Activated B cell treated with CpG ODN at 0.5 μM for 24 hours (primary cell): ENCODE measurements at regions not wholly inside any gene's neighbourhood (a gene's known extent, or its start where the extent isn't known, plus 50 kb on each side); places are given as distances from the start of the nearest gene placed in this dataset.

Experiments
- ATAC-seq: fragments of 200-7000 bp; cut with Tn5 transposase; one replicate; pipeline ENCODE4 v1.10.0; 2021; ENCODE audit warnings: low read depth, mild to moderate bottlenecking, moderate library complexity
- CTCF ChIA-PET: fragments of 350-600 bp; sonication (Branson Sonifier 250); formaldehyde crosslinking; loops from one replicate; lab custom pipeline; 2021; ENCODE audit warnings: antibody characterized with exemption; lab: Charles Lee
- POLR2A ChIA-PET: fragments of 350-600 bp; sonication (Branson Sonifier 250); formaldehyde crosslinking; loops from one replicate; lab custom pipeline; 2021; ENCODE audit warnings: antibody characterized with exemption; lab: Charles Lee
- DNase-seq: peaks from one replicate; pipeline ENCODE4 v3.0.0; 2022
- H3K27ac Mint-ChIP-seq: one replicate; pipeline ENCODE4 v1.8.0; 2020; ENCODE audit warnings: mixed read lengths
- H3K27me3 Mint-ChIP-seq: one replicate; pipeline ENCODE4 v1.8.0; 2021; ENCODE audit warnings: mixed read lengths
- H3K36me3 Mint-ChIP-seq: one replicate; pipeline ENCODE4 v1.8.0; 2021; ENCODE audit warnings: low read depth, mixed read lengths
- H3K4me1 Mint-ChIP-seq: one replicate; pipeline ENCODE4 v1.8.0; 2021; ENCODE audit warnings: mixed read lengths
- H3K4me3 Mint-ChIP-seq: one replicate; pipeline ENCODE4 v1.8.0; 2020; ENCODE audit warnings: mild to moderate bottlenecking, mixed read lengths
- H3K9me3 Mint-ChIP-seq: one replicate; pipeline ENCODE4 v1.8.0; 2020; ENCODE audit warnings: mixed read lengths
- intact Hi-C: fragments of 100-400 bp; cut with micrococcal nuclease; formaldehyde crosslinking; loops from one replicate; pipeline ENCODE4 v1.15.1; 2024
- TF ChIP-seq, protein P1 (sequence below): fragments of 200-600 bp; IDR thresholded peaks from one replicate; pipeline ENCODE4 v1.8.0; 2022; ENCODE audit warnings: antibody characterized with exemption, mild to moderate bottlenecking

DNA sequence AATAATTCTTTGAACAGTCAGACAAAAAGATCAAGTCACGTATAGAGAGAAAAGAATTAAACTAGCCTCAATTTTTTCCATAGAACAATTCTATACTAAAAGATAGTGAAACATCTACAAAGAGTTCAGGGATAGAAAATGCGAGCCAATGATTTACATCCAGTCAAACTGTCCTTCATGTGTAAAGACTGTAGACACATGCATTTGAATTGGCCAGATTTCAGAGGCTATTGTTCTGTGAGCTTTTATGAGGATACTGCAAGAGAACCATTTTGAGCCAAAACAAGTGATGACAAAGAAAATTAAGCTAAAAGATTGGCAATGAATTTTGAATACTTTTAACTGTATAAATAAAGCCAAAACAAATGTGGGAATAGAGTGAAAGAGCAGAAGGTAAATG lies 1230.3 kb downstream of the RPA4 start:
- Mint-ChIP-seq H3K36me3 (no peaks in the 10 kb centered on the region), H3K27me3 (no peaks in the 10 kb centered on the region), H3K4me1 (no peaks in the 10 kb centered on the region), H3K27ac (no peak overlapping the region), H3K9me3 (no peaks in the 10 kb centered on the region), H3K4me3 (no peak overlapping the region)
- ATAC-seq (no peak), DNase-seq (no peak)
- ChIA-PET CTCF (no interaction called here), POLR2A (no interaction called here)
- intact Hi-C loops, result no loop called here
- TF ChIP-seq, protein P1, sequence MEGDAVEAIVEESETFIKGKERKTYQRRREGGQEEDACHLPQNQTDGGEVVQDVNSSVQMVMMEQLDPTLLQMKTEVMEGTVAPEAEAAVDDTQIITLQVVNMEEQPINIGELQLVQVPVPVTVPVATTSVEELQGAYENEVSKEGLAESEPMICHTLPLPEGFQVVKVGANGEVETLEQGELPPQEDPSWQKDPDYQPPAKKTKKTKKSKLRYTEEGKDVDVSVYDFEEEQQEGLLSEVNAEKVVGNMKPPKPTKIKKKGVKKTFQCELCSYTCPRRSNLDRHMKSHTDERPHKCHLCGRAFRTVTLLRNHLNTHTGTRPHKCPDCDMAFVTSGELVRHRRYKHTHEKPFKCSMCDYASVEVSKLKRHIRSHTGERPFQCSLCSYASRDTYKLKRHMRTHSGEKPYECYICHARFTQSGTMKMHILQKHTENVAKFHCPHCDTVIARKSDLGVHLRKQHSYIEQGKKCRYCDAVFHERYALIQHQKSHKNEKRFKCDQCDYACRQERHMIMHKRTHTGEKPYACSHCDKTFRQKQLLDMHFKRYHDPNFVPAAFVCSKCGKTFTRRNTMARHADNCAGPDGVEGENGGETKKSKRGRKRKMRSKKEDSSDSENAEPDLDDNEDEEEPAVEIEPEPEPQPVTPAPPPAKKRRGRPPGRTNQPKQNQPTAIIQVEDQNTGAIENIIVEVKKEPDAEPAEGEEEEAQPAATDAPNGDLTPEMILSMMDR, result no peak

- no peaks in the 10 kb centered on the region for H3K4me1 Mint-ChIP-seq
- peaks cover 4% of the 10 kb centered on the region for H3K9me3 Mint-ChIP-seq
- intact Hi-C loops, result no loop called here
- ChIA-PET CTCF (no interaction called here), POLR2A (no interaction called here)
- ATAC-seq (no peak), DNase-seq (no peak)
- H3K27ac Mint-ChIP-seq, result no peak overlapping the region
- no peaks in the 10 kb centered on the region for H3K36me3 Mint-ChIP-seq
- TF ChIP-seq, protein P1, result no peak
- no peak overlapping the region for H3K4me3 Mint-ChIP-seq
- no peaks in the 10 kb centered on the region for H3K27me3 Mint-ChIP-seq
Measured at GRCh38 chrX:98141466-98141865, 1257.8 kb downstream of the RPA4 start.

DNA sequence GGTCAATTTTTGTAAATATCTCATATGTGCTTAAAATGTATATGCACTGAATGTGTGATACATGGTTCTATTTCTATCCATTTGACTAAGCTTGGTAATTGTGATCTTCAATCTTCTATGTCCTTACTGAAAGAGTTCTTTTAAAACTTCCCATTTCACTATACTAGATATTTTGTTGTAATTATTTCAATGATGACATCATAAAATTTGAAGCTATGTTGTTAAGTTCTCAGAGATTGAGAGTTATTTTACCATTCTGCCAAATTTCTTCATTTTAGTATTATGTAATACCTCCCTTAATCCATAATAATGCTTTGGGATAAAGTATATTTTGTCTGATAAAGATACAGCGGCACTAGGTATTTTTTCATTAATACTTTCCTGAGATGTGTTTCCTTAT lies 1307.3 kb downstream of the RPA4 start:
- POLR2A ChIA-PET, result no interaction called here
- H3K27ac Mint-ChIP-seq, result no peak overlapping the region
- H3K27me3 Mint-ChIP-seq, result no peaks in the 10 kb centered on the region
- TF ChIP-seq, protein P1, result no peak
- no peak overlapping the region for H3K4me3 Mint-ChIP-seq
- no peaks in the 10 kb centered on the region for H3K9me3 Mint-ChIP-seq
- no peaks in the 10 kb centered on the region for H3K4me1 Mint-ChIP-seq
- intact Hi-C loops, result no loop called here
- DNase-seq, result no peak
- ATAC-seq, result no peak
- H3K36me3 Mint-ChIP-seq, result no peaks in the 10 kb centered on the region
- CTCF ChIA-PET, result no interaction called here

DNA sequence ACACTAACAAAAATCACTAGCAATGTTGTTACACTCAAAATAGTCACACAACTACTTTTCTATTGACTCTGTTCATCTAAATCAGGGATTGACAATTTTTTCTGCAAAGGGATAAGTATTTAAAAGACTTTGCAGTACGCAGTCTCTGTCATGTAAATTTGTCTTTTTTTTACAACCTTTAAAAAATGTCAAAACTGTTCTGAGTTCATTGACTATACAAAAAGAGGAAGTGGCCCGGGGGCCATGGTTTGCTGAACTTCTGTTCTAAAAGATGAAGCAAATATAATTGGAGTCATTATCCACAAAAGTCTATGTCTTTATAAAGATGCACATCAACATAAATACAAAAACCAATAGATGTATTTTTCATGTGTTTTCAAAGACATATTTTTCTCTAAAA lies 1310.3 kb downstream of the RPA4 start:
- TF ChIP-seq, protein P1, result no peak
- DNase-seq, result no peak
- H3K4me1 Mint-ChIP-seq, result no peaks in the 10 kb centered on the region
- ChIA-PET CTCF (no interaction called here), POLR2A (no interaction called here)
- ATAC-seq, result no peak
- intact Hi-C loops, result no loop called here
- no peaks in the 10 kb centered on the region for H3K36me3 Mint-ChIP-seq
- no peaks in the 10 kb centered on the region for H3K9me3 Mint-ChIP-seq
- no peak overlapping the region for H3K27ac Mint-ChIP-seq
- H3K27me3 Mint-ChIP-seq, result no peaks in the 10 kb centered on the region
- H3K4me3 Mint-ChIP-seq, result no peak overlapping the region

- CTCF ChIA-PET, result no interaction called here
- Mint-ChIP-seq H3K4me1 (no peaks in the 10 kb centered on the region), H3K27ac (no peak overlapping the region), H3K36me3 (no peaks in the 10 kb centered on the region), H3K4me3 (no peak overlapping the region), H3K27me3 (no peaks in the 10 kb centered on the region), H3K9me3 (no peaks in the 10 kb centered on the region)
- DNase-seq, result no peak
- intact Hi-C loops, result no loop called here
- no peak for ATAC-seq
- POLR2A ChIA-PET, result no interaction called here
- TF ChIP-seq, protein P1, result no peak
Measured at GRCh38 chrX:98203800-98204199, 1320.1 kb downstream of the RPA4 start.
